ENCODE measurements at regions not wholly inside any gene's neighbourhood (a gene's known extent, or its start where the extent isn't known, plus 50 kb on each side); places are given as distances from the start of the nearest gene placed in this dataset.

- TF ChIP-seq CTCF (conservative IDR thresholded peaks at IDR 0.05 in 1 of 2, IDR thresholded peaks at IDR 0.05 in 1 of 2; ENCODE audit: extremely low read depth in 1 of 2, insufficient read depth in 1 of 2, low read depth in 1 of 2, low read length in 2 of 2) (no peak), EZH2 (IDR thresholded peaks at IDR 0.05; ENCODE audit: borderline replicate concordance, low read length) (no peak)
These were observed 245.5 kb upstream of the CHST9 start for GRCh38 chr18:27430595-27430994.

All from mammary epithelial cell (primary cell).